Bronchial epithelial cell (primary cell): ENCODE measurements at regions not wholly inside any gene's neighbourhood (a gene's known extent, or its start where the extent isn't known, plus 50 kb on each side); places are given as distances from the start of the nearest gene placed in this dataset.

Experiments used
- DNase-seq: peaks from one replicate; pipeline ENCODE4 v3.0.0-alpha.2; 2010; ENCODE audit warnings: low read depth
- FAIRE-seq: peaks from 2 replicates; lab custom pipeline; 2011; peaks lifted over from hg19 to GRCh38; lab: Jason Lieb, UNC
- H3K27me3 ChIP-seq: 2 replicates; pipeline ENCODE4 v1.5.1; 2011; ENCODE audit warnings: low read length; ENCODE audit not compliant: control insufficient read depth, insufficient read depth
- H3K36me3 ChIP-seq: 2 replicates; pipeline ENCODE4 v1.5.1; 2011; ENCODE audit warnings: low read length; ENCODE audit not compliant: control insufficient read depth, insufficient read depth
- H3K4me3 ChIP-seq: 2 replicates; pipeline ENCODE4 v1.5.1; 2011; ENCODE audit warnings: mild to moderate bottlenecking, low read depth, low read length, control low read depth
- CTCF ChIP-seq: IDR thresholded peaks from 2 replicates; pipeline ENCODE4 v1.5.1; 2011; ENCODE audit warnings: mild to moderate bottlenecking, moderate library complexity, low read length, control low read depth, inconsistent platforms; ENCODE audit not compliant: insufficient read depth, severe bottlenecking

- FAIRE-seq (no peak), DNase-seq (no peak)
- Histone ChIP-seq H3K36me3 (no peaks in the 10 kb centered on the region), H3K4me3 (no peak overlapping the region), H3K27me3 (no peaks in the 10 kb centered on the region)
- TF ChIP-seq CTCF: no peak
Measured at GRCh38 chr4:123643691-123644090, 247.1 kb downstream of the SPRY1 start.

- no peak for TF ChIP-seq CTCF
- no peak for DNase-seq
- no peak overlapping the region for H3K4me3 ChIP-seq
- FAIRE-seq: no peak
- no peaks in the 10 kb centered on the region for H3K36me3 ChIP-seq
- H3K27me3 ChIP-seq: no peaks in the 10 kb centered on the region
Measured at GRCh38 chr4:123649250-123649644, 252.7 kb downstream of the SPRY1 start.

- FAIRE-seq: no peak
- Histone ChIP-seq H3K4me3 (no peak overlapping the region), H3K27me3 (no peaks in the 10 kb centered on the region), H3K36me3 (no peaks in the 10 kb centered on the region)
- DNase-seq: peak; percentile 97
- no peak for TF ChIP-seq CTCF
Measured at GRCh38 chr4:123649645-123650391, 253.2 kb downstream of the SPRY1 start.

GRCh38 chr4:123651066-123651465, 254.5 kb downstream of the SPRY1 start:
- DNase-seq (no peak), FAIRE-seq (no peak)
- TF ChIP-seq CTCF: no peak
- Histone ChIP-seq H3K27me3 (no peaks in the 10 kb centered on the region), H3K36me3 (no peaks in the 10 kb centered on the region), H3K4me3 (no peak overlapping the region)

GRCh38 chr4:123651536-123652180, 255.1 kb downstream of the SPRY1 start:
- TF ChIP-seq CTCF: no peak
- no peak for FAIRE-seq
- H3K36me3 ChIP-seq: no peaks in the 10 kb centered on the region

More at GRCh38 chr4:123651536-123652180, 255.1 kb downstream of the SPRY1 start:
- no peak overlapping the region for H3K4me3 ChIP-seq
- no peaks in the 10 kb centered on the region for H3K27me3 ChIP-seq
- no peak for DNase-seq
